ENCODE measurements at regions not wholly inside any gene's neighbourhood (a gene's known extent, or its start where the extent isn't known, plus 50 kb on each side); places are given as distances from the start of the nearest gene placed in this dataset.
A peak's percentile ranks its signal among the peaks of the same experiment; 100 is the strongest.

DNA sequence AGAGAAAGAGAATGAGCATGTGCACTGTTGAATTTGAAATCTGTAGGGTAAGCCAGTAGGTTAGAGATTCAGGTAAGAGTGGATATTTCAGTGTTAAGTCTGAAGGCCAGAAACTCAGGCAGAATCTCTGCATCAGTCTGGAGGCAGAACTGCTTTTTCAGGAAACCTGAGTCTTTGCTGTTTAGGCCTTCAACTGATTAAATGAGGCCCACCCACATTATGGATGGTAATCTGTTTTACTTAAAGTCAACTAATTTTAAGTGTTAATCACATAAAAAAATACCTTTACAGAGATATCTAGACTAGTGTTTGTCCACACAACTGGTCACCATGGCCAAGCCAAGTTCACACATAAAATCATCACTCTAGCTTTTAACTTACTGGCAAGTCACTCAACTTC lies 205.0 kb upstream of the DDHD1 start:
- no peak overlapping the region for H3K4me3 ChIP-seq (replicated peaks in 1 of 2; ENCODE audit: low read depth in 2 of 2, low read length in 2 of 2)
- TF ChIP-seq, protein P1, sequence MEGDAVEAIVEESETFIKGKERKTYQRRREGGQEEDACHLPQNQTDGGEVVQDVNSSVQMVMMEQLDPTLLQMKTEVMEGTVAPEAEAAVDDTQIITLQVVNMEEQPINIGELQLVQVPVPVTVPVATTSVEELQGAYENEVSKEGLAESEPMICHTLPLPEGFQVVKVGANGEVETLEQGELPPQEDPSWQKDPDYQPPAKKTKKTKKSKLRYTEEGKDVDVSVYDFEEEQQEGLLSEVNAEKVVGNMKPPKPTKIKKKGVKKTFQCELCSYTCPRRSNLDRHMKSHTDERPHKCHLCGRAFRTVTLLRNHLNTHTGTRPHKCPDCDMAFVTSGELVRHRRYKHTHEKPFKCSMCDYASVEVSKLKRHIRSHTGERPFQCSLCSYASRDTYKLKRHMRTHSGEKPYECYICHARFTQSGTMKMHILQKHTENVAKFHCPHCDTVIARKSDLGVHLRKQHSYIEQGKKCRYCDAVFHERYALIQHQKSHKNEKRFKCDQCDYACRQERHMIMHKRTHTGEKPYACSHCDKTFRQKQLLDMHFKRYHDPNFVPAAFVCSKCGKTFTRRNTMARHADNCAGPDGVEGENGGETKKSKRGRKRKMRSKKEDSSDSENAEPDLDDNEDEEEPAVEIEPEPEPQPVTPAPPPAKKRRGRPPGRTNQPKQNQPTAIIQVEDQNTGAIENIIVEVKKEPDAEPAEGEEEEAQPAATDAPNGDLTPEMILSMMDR (IDR thresholded peaks at IDR 0.05; ENCODE audit: low read depth, low read length): no peak
- DNase-seq (ENCODE audit: low read depth in 2 of 2): no peak

DNA sequence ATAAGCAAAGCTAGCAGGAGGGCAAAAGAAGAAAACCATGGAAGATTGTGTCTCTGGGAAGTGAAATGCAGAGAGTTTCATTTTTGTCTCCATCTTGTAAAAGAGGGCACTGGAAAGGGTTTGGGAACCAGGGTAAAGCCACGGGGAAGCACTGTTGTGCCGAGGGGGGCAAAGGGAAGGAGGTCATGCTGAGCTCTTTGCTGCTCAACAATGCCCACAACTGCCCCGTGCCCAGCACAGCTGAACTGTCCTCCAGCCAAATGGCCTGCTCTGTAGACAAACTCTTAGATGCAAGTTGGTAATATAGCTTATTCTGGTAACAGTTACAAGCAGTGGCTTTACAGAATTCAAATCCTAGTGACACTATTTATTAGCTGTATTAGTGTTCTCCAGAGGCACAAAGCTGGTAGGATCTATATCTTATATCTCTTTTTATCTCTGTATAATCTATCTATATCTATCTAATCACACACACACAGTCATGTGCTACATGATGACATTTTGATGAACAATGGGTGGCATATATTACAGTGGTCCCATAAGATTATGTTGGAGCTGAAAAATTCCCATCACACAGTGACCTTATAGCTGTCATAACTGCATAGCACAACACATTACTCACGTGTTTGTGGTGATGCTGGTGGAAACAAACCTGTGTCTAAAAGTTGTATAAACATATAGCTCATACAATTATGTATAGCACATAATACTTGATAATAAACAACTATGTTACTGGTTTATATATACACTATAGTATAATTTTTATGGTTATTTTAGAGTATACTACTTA lies 203.4 kb upstream of the DDHD1 start:
- no peak overlapping the region for H3K4me3 ChIP-seq (replicated peaks in 1 of 2; ENCODE audit: low read depth in 2 of 2, low read length in 2 of 2)
- DNase-seq (ENCODE audit: low read depth in 2 of 2): peak in 1 of 2 donors; percentile 37
- TF ChIP-seq, protein P1 (IDR thresholded peaks at IDR 0.05; ENCODE audit: low read depth, low read length): no peak

DNA sequence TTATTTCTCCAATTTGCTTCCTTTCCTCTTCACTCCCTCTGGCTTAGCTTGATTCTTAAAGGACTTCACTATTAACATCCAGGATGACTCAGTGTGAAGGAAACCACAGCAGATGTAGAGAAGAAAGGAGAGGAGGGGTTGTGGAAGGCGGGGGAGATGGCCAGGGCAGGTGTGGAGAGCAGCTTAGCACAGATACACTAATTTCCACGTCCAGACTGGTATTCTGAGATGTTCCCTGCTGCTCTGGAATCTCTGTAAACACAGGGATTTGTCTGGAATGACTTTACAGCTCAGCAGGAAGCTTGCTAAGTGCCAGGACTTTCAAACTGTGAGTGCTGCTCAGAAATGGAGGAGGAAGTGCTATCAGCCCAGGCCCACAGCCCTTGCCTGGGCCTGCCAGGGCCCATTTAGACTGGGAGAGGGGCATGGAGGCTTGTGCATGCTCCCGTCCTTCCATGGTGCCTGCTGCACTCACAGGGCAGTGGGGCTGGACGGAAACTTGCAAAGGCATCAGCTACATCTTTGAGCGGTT lies 202.5 kb upstream of the DDHD1 start:
- TF ChIP-seq, protein P1 (IDR thresholded peaks at IDR 0.05; ENCODE audit: low read depth, low read length): no peak
- DNase-seq (ENCODE audit: low read depth in 2 of 2): peak; percentile 37 to 54
- H3K4me3 ChIP-seq (replicated peaks in 1 of 2; ENCODE audit: low read depth in 2 of 2, low read length in 2 of 2): no peak overlapping the region

DNA sequence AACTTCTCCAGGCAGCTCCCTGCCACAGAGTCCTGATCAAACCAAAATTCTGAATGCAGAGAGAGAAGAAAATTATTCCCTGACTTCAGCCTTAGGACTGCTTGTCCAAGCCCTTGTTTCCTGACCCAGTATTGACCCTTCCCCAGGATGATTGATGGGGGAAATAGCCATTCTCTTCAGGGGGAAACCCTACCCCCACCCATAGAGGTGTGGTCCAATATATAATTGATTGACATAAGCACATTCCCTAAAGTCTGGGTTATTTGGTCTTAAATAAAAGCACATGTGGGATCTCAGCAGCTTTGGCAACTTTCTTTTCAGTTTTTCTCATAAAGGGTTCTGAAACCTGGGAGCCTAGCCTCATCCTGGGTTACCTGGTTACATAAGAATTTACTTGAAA lies 201.2 kb upstream of the DDHD1 start:
- DNase-seq (ENCODE audit: low read depth in 2 of 2): no peak
- TF ChIP-seq, protein P1 (IDR thresholded peaks at IDR 0.05; ENCODE audit: low read depth, low read length): no peak

DNA sequence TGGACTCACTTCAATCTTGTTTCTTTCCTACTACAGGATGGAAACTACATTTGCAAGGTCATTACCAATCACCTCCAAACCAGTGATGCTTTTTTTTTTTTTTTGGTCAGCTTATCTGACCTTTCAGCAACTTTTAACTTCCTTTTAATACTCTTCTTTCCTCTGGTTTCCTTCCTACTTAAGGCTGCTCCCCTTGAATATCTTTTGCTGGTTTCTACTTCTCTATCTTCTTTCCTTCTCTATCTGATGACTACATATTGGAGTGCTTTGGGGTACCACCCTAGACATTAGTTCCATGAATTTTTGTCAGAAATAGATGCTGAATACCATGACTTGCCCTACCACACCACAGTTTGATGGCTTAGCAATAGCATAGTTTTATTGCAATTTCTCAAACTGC lies 197.7 kb upstream of the DDHD1 start:
- TF ChIP-seq, protein P1 (IDR thresholded peaks at IDR 0.05; ENCODE audit: low read depth, low read length): no peak
- H3K4me3 ChIP-seq (replicated peaks in 1 of 2; ENCODE audit: low read depth in 2 of 2, low read length in 2 of 2): no peak overlapping the region
- DNase-seq (ENCODE audit: low read depth in 2 of 2): no peak

More for the DNA sequence above, 201.2 kb upstream of the DDHD1 start:
- H3K4me3 ChIP-seq (replicated peaks in 1 of 2; ENCODE audit: low read depth in 2 of 2, low read length in 2 of 2): no peak overlapping the region

DNA sequence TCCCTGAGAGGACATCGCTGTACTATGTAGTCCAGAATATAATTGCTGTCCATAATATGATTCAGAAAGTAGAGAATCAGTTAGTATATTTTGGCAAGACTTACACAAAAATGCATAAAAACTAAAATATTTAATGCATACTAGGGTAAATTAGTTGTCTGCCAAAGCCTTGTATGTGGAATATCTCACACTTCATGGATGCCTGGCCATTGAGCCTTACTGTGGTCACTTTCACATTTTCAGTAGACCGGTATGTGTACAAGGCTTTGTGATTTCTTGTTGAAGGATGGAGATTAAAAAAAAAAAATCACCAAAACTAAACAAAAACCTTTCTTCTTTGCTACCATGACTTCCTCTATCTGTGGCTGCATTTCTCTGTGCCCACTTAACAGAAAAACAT lies 197.3 kb upstream of the DDHD1 start:
- TF ChIP-seq, protein P1 (IDR thresholded peaks at IDR 0.05; ENCODE audit: low read depth, low read length): no peak
- DNase-seq (ENCODE audit: low read depth in 2 of 2): no peak
- H3K4me3 ChIP-seq (replicated peaks in 1 of 2; ENCODE audit: low read depth in 2 of 2, low read length in 2 of 2): no peak overlapping the region
